CMK (cell line): ENCODE measurements at regions not wholly inside any gene's neighbourhood (a gene's known extent, or its start where the extent isn't known, plus 50 kb on each side); places are given as distances from the start of the nearest gene placed in this dataset.

Source experiments
- DNase-seq: peaks from one replicate; pipeline ENCODE4 v3.0.0-alpha.2; 2010; ENCODE audit warnings: low read depth

DNA sequence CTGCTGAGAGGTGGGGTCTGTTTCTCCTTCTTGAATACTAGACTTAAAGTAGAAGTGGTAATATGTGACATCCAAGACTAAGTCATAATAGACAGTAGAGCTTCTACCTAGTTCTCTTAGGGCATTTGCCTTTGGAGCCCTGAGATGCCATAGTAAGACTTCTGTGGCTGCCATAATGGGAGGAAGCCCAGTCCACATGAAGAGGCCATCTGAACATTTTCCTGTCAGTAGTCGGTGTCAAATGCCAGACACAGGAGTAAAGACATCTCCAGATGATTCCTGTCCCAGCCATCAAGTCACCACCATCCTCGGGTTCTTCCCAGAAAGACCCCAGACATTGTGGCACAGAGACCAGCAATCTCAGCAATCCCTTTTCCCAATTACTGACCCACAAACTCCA lies 58.1 kb upstream of the IRX6 start:
- no peak for DNase-seq

GRCh38 chr16:55271945-55272513 lies 52.0 kb upstream of the IRX6 start:
- no peak for DNase-seq

DNA sequence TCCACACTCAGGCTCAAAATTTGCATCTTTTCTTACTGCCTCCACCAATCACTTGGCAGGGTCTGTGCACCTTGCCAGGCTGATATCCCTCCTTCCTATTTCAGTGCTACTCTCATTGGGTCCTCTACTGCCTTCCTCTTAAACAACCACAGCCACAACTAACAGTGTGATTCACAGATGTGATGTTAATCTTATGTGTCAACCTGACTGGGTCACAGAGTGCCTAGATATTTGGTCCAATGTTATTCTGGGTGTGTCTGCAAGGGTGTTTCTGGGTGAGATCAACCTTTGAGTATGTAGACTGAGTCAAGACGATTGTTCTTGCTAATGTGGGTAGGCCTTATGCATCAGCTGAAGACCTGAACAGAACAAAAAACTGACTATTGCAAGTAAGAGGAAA lies 51.3 kb upstream of the IRX6 start:
- DNase-seq = no peak

DNA sequence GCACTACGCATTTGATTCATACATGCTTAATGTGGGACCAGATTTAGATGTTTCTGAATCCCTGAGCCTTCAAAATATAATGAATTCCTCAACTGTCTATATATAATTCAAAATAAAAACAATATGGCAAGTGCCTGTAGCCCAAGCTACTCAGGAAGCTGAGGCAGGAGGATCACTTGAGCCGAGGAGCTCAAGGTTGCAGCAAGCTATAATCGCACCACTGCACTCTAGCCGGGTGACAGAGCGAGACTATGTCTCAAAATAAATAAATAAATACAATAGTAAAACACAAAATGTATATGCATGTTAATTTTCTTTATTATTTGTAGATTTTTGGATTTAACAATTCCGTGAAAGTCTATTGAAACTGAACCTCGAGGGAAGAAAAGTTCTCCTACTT lies 50.6 kb upstream of the IRX6 start:
- DNase-seq = no peak

- no peak for DNase-seq
These were observed 50.0 kb upstream of the IRX6 start for GRCh38 chr16:55273959-55274358.
